CD4-positive, alpha-beta memory T cell (primary cell): ENCODE measurements at regions not wholly inside any gene's neighbourhood (a gene's known extent, or its start where the extent isn't known, plus 50 kb on each side); places are given as distances from the start of the nearest gene placed in this dataset.

Experiments
- CTCF ChIA-PET: fragments of 350-600 bp; sonication (Branson Sonifier 250); formaldehyde crosslinking; loops from one replicate; lab custom pipeline; 2021; ENCODE audit warnings: inconsistent platforms; ENCODE audit not compliant: partially characterized antibody; lab: Charles Lee
- POLR2A ChIA-PET: fragments of 350-600 bp; sonication (Branson Sonifier 250); formaldehyde crosslinking; loops from one replicate; lab custom pipeline; 2021; ENCODE audit not compliant: partially characterized antibody; lab: Charles Lee
- DNase-seq, 5 donors: peaks; one replicate each; pipeline versions ENCODE4 v3.0.0 to v3.0.0-alpha.2; 2020 to 2022; ENCODE audit warnings: mixed read lengths in 1 of 5
- H3K27ac ChIP-seq: one replicate; pipeline ENCODE4 v1.7.0; 2013; ENCODE audit warnings: low read depth, low read length
- H3K27me3 ChIP-seq: 2 replicates; pipeline ENCODE4 v1.7.0; 2013; ENCODE audit warnings: mild to moderate bottlenecking, low read length, moderate library complexity; ENCODE audit not compliant: insufficient read depth
- H3K36me3 ChIP-seq: 2 replicates; pipeline ENCODE4 v1.7.0; 2013; ENCODE audit warnings: mild to moderate bottlenecking, low read length, moderate library complexity; ENCODE audit not compliant: insufficient read depth
- H3K4me1 ChIP-seq: 2 replicates; pipeline ENCODE4 v1.7.0; 2013; ENCODE audit warnings: mild to moderate bottlenecking, low read length, moderate library complexity; ENCODE audit not compliant: insufficient read depth
- H3K4me3 ChIP-seq, 2 donors: one replicate each; pipeline ENCODE4 v1.7.0; 2013; ENCODE audit warnings: low read length in 2 of 2, mild to moderate bottlenecking in 1 of 2
- H3K9me3 ChIP-seq, 2 donors: one replicate each; pipeline ENCODE4 v1.7.0; 2013; ENCODE audit warnings: low read length in 2 of 2, control low read depth in 1 of 2; ENCODE audit not compliant: control insufficient read depth in 1 of 2
- H3K27ac Mint-ChIP-seq, 7 donors: one replicate each; pipeline ENCODE4 v1.8.0; 2020 to 2021; ENCODE audit warnings: mixed read lengths in 7 of 7, mild to moderate bottlenecking in 6 of 7, inconsistent platforms in 3 of 7, moderate library complexity in 3 of 7
- H3K27me3 Mint-ChIP-seq, 2 donors: one replicate each; pipeline ENCODE4 v1.8.0; 2020 to 2021; ENCODE audit warnings: mixed read lengths in 2 of 2
- H3K36me3 Mint-ChIP-seq, 2 donors: one replicate each; pipeline ENCODE4 v1.8.0; 2020 to 2021; ENCODE audit warnings: mixed read lengths in 2 of 2, inconsistent platforms in 1 of 2, mild to moderate bottlenecking in 1 of 2
- H3K4me1 Mint-ChIP-seq, 4 donors: one replicate each; pipeline ENCODE4 v1.8.0; 2020 to 2021; ENCODE audit warnings: mixed read lengths in 4 of 4, mild to moderate bottlenecking in 1 of 4
- H3K4me3 Mint-ChIP-seq, 8 donors: one replicate each; pipeline ENCODE4 v1.8.0; 2020 to 2021; ENCODE audit warnings: mixed read lengths in 8 of 8, mild to moderate bottlenecking in 7 of 8, moderate library complexity in 6 of 8, inconsistent platforms in 3 of 8
- H3K9me3 Mint-ChIP-seq, 8 donors: one replicate each; pipeline ENCODE4 v1.8.0; 2020 to 2021; ENCODE audit warnings: mixed read lengths in 8 of 8, mild to moderate bottlenecking in 5 of 8, inconsistent platforms in 3 of 8, moderate library complexity in 1 of 8
- intact Hi-C: fragments of 100-400 bp; cut with micrococcal nuclease; formaldehyde crosslinking; loops from one replicate; pipeline ENCODE4 v1.15.1; 2023

- no peak overlapping the region for H3K27ac ChIP-seq
- Mint-ChIP-seq H3K9me3 (peaks cover 6 to 47% (median 30%) of the 10 kb centered on the region in 8 donors), H3K27me3 (peaks cover 3 to 8% of the 10 kb centered on the region in 2 donors), H3K27ac (no peak overlapping the region), H3K4me3 (no peak overlapping the region), H3K36me3 (no peaks in the 10 kb centered on the region), H3K4me1 (no peaks in the 10 kb centered on the region)
- no peak overlapping the region for H3K4me3 ChIP-seq
- no peaks in the 10 kb centered on the region for H3K27me3 ChIP-seq
- H3K36me3 ChIP-seq: no peaks in the 10 kb centered on the region
- intact Hi-C loops: no loop called here
- no peak for DNase-seq
- ChIA-PET CTCF (no interaction called here), POLR2A (no interaction called here)
- no peaks in the 10 kb centered on the region for H3K9me3 ChIP-seq
- H3K4me1 ChIP-seq: no peaks in the 10 kb centered on the region
Measured at GRCh38 chr6:168774381-168774780, 333.4 kb downstream of the SMOC2 start.

- Histone ChIP-seq H3K4me1 (no peaks in the 10 kb centered on the region), H3K9me3 (no peaks in the 10 kb centered on the region), H3K4me3 (no peak overlapping the region), H3K27me3 (no peaks in the 10 kb centered on the region), H3K27ac (no peak overlapping the region), H3K36me3 (no peaks in the 10 kb centered on the region)
- H3K4me1 Mint-ChIP-seq: no peaks in the 10 kb centered on the region
- H3K27ac Mint-ChIP-seq: no peak overlapping the region
- DNase-seq: no peak
- H3K4me3 Mint-ChIP-seq: no peak overlapping the region
- ChIA-PET CTCF (no interaction called here), POLR2A (no interaction called here)
- peaks cover 3 to 6% of the 10 kb centered on the region in 2 donors for H3K27me3 Mint-ChIP-seq
- no peaks in the 10 kb centered on the region for H3K36me3 Mint-ChIP-seq
- peaks cover 6 to 52% (median 33%) of the 10 kb centered on the region in 8 donors for H3K9me3 Mint-ChIP-seq
- intact Hi-C loops: no loop called here
Measured at GRCh38 chr6:168773788-168774187, 332.8 kb downstream of the SMOC2 start.

GRCh38 chr6:168765752-168766151, 324.8 kb downstream of the SMOC2 start:
- intact Hi-C loops: no loop called here
- Mint-ChIP-seq H3K27ac (no peak overlapping the region), H3K4me3 (no peak overlapping the region), H3K4me1 (no peaks in the 10 kb centered on the region), H3K9me3 (peaks cover 0 to 18% (median 9%) of the 10 kb centered on the region in 8 donors), H3K27me3 (peaks cover 2 to 3% of the 10 kb centered on the region in 2 donors), H3K36me3 (no peaks in the 10 kb centered on the region)
- Histone ChIP-seq H3K27ac (no peak overlapping the region), H3K9me3 (no peaks in the 10 kb centered on the region), H3K36me3 (no peaks in the 10 kb centered on the region), H3K4me1 (no peaks in the 10 kb centered on the region), H3K27me3 (no peaks in the 10 kb centered on the region), H3K4me3 (no peak overlapping the region)
- DNase-seq: no peak
- POLR2A ChIA-PET: no interaction called here
- CTCF ChIA-PET: interaction anchor here (1.2 kb wide), 1 partner anchor 21 kb away, joined by 3 read pairs; no protein-coding TSS in a partner anchor

GRCh38 chr6:168756009-168756634, 315.1 kb downstream of the SMOC2 start:
- H3K4me3 Mint-ChIP-seq: no peak overlapping the region

GRCh38 chr6:168746643-168747042, 305.7 kb downstream of the SMOC2 start:
- no peaks in the 10 kb centered on the region for H3K27me3 ChIP-seq
- no peak overlapping the region for H3K27ac ChIP-seq
- H3K9me3 ChIP-seq: no peaks in the 10 kb centered on the region
- ChIA-PET CTCF (no interaction called here), POLR2A (no interaction called here)
- Mint-ChIP-seq H3K36me3 (no peaks in the 10 kb centered on the region), H3K4me3 (no peak overlapping the region), H3K9me3 (peaks cover 0 to 6% (median 0%) of the 10 kb centered on the region in 8 donors), H3K4me1 (no peaks in the 10 kb centered on the region), H3K27me3 (peaks cover 0 to 3% of the 10 kb centered on the region in 2 donors), H3K27ac (no peak overlapping the region)
- no peak overlapping the region for H3K4me3 ChIP-seq
- no peaks in the 10 kb centered on the region for H3K4me1 ChIP-seq
- intact Hi-C loops: no loop called here
- no peaks in the 10 kb centered on the region for H3K36me3 ChIP-seq
- DNase-seq: no peak

More at GRCh38 chr6:168756009-168756634, 315.1 kb downstream of the SMOC2 start:
- no peak overlapping the region for H3K27ac Mint-ChIP-seq
- H3K27ac ChIP-seq: no peak overlapping the region
- CTCF ChIA-PET: no interaction called here
- peaks cover 0 to 4% (median 0%) of the 10 kb centered on the region in 8 donors for H3K9me3 Mint-ChIP-seq
- H3K4me1 ChIP-seq: no peaks in the 10 kb centered on the region
- intact Hi-C loops: no loop called here
- H3K36me3 Mint-ChIP-seq: no peaks in the 10 kb centered on the region
- H3K27me3 Mint-ChIP-seq: peaks cover 3% of the 10 kb centered on the region in 2 donors
- H3K27me3 ChIP-seq: no peaks in the 10 kb centered on the region
- no peaks in the 10 kb centered on the region for H3K36me3 ChIP-seq
- H3K4me1 Mint-ChIP-seq: no peaks in the 10 kb centered on the region
- POLR2A ChIA-PET: no interaction called here
- no peaks in the 10 kb centered on the region for H3K9me3 ChIP-seq
- no peak for DNase-seq
- H3K4me3 ChIP-seq: no peak overlapping the region

GRCh38 chr6:168746013-168746412, 305.0 kb downstream of the SMOC2 start:
- H3K9me3 Mint-ChIP-seq: peaks cover 0 to 6% (median 0%) of the 10 kb centered on the region in 8 donors
- POLR2A ChIA-PET: no interaction called here
- Histone ChIP-seq H3K27me3 (no peaks in the 10 kb centered on the region), H3K4me1 (no peaks in the 10 kb centered on the region), H3K36me3 (no peaks in the 10 kb centered on the region), H3K4me3 (no peak overlapping the region), H3K9me3 (no peaks in the 10 kb centered on the region), H3K27ac (no peak overlapping the region)
- H3K4me1 Mint-ChIP-seq: no peaks in the 10 kb centered on the region
- H3K36me3 Mint-ChIP-seq: no peaks in the 10 kb centered on the region
- no peak for DNase-seq
- no peak overlapping the region for H3K4me3 Mint-ChIP-seq
- H3K27ac Mint-ChIP-seq: no peak overlapping the region
- intact Hi-C loops: no loop called here
- H3K27me3 Mint-ChIP-seq: peaks cover 0 to 2% of the 10 kb centered on the region in 2 donors
- CTCF ChIA-PET: no interaction called here

GRCh38 chr6:168744861-168745260, 303.9 kb downstream of the SMOC2 start:
- no peaks in the 10 kb centered on the region for H3K4me1 ChIP-seq
- Mint-ChIP-seq H3K27ac (no peak overlapping the region), H3K4me1 (no peaks in the 10 kb centered on the region), H3K4me3 (no peak overlapping the region), H3K9me3 (peaks cover 0 to 6% (median 0%) of the 10 kb centered on the region in 8 donors), H3K27me3 (no peaks in the 10 kb centered on the region), H3K36me3 (no peaks in the 10 kb centered on the region)
- ChIA-PET CTCF (no interaction called here), POLR2A (no interaction called here)
- H3K27me3 ChIP-seq: no peaks in the 10 kb centered on the region
- no peaks in the 10 kb centered on the region for H3K9me3 ChIP-seq
- no peaks in the 10 kb centered on the region for H3K36me3 ChIP-seq
- intact Hi-C loops: no loop called here
- no peak for DNase-seq
- H3K27ac ChIP-seq: no peak overlapping the region
- H3K4me3 ChIP-seq: no peak overlapping the region
